Neural cell (in vitro differentiated cells): ENCODE measurements at regions not wholly inside any gene's neighbourhood (a gene's known extent, or its start where the extent isn't known, plus 50 kb on each side); places are given as distances from the start of the nearest gene placed in this dataset.

Experiments used
- H2AFZ ChIP-seq: fragments of 200-600, 300-800 bp; sonication (generic), shearing (Covaris generic); 2 replicates; pipeline ENCODE4 v1.6.0; 2014; ENCODE audit warnings: low read depth, mild to moderate bottlenecking, antibody characterized with exemption, low read length, moderate library complexity
- H3F3A ChIP-seq: fragments of 200-600 bp; shearing (Covaris generic); 2 replicates; pipeline ENCODE4 v1.6.1; 2016; ENCODE audit warnings: mild to moderate bottlenecking, moderate library complexity, mixed read lengths, antibody characterized with exemption, low read length; ENCODE audit not compliant: insufficient read depth, poor library complexity, severe bottlenecking
- H3K27ac ChIP-seq: fragments of 200-600, 300-800 bp; sonication (generic), shearing (Covaris generic); 2 replicates; pipeline ENCODE4 v1.5.1; 2014; ENCODE audit warnings: mild to moderate bottlenecking, low read length, moderate library complexity
- H3K27me3 ChIP-seq: fragments of 300-800, 200-600 bp; sonication (generic), shearing (Covaris generic); 2 replicates; pipeline ENCODE4 v1.6.0; 2014; ENCODE audit warnings: mild to moderate bottlenecking, low read depth, low read length, moderate library complexity; ENCODE audit not compliant: insufficient read depth
- H3K36me3 ChIP-seq: fragments of 300-800, 200-600 bp; sonication (generic), shearing (Covaris generic); 2 replicates; pipeline ENCODE4 v1.5.1; 2014; ENCODE audit warnings: mild to moderate bottlenecking, antibody characterized with exemption, low read length, moderate library complexity; ENCODE audit not compliant: insufficient read depth
- H3K4me2 ChIP-seq: fragments of 300-800, 200-600 bp; sonication (generic), shearing (Covaris generic); 2 replicates; pipeline ENCODE4 v1.6.0; 2014; ENCODE audit warnings: mild to moderate bottlenecking, low read length
- H3K4me3 ChIP-seq: fragments of 300-800, 200-600 bp; sonication (generic), shearing (Covaris generic); 2 replicates; pipeline ENCODE4 v1.5.1; 2014; ENCODE audit warnings: mild to moderate bottlenecking, low read length, moderate library complexity
- H3K79me2 ChIP-seq: fragments of 200-600 bp; shearing (Covaris generic); replicated peaks from 2 replicates; pipeline ENCODE4 v1.6.0; 2014; ENCODE audit warnings: mild to moderate bottlenecking, low read length, moderate library complexity; ENCODE audit not compliant: insufficient read depth
- H3K9ac ChIP-seq: fragments of 300-800, 200-600 bp; sonication (generic), shearing (Covaris generic); 2 replicates; pipeline ENCODE4 v1.6.1; 2016; ENCODE audit warnings: mild to moderate bottlenecking, low read length, mixed read lengths
- H3K9me2 ChIP-seq: fragments of 200-600 bp; shearing (Covaris generic); 2 replicates; pipeline ENCODE4 v1.6.1; 2016; ENCODE audit warnings: mild to moderate bottlenecking, low read length, mixed read lengths; ENCODE audit not compliant: insufficient read depth
- H3K9me3 ChIP-seq: fragments of 200-600, 300-800 bp; sonication (generic), shearing (Covaris generic); 2 replicates; pipeline ENCODE4 v1.6.1; 2016; ENCODE audit warnings: mild to moderate bottlenecking, mixed run types, low read length, moderate library complexity, mixed read lengths
- H4K20me1 ChIP-seq: fragments of 200-600 bp; shearing (Covaris generic); 2 replicates; pipeline ENCODE4 v1.6.1; 2016; ENCODE audit warnings: mild to moderate bottlenecking, mixed run types; ENCODE audit not compliant: insufficient read depth
- CTCF ChIP-seq: fragments of 450-650 bp; IDR thresholded peaks from 2 replicates; pipeline ENCODE4 v1.5.1; 2014; ENCODE audit warnings: antibody characterized with exemption, mild to moderate bottlenecking, moderate library complexity; ENCODE audit not compliant: poor library complexity, severe bottlenecking
- EP300 ChIP-seq: fragments of 450-650 bp; conservative IDR thresholded peaks from 2 replicates; pipeline ENCODE4 v1.6.1; 2014; ENCODE audit warnings: antibody characterized with exemption, mild to moderate bottlenecking, moderate library complexity; ENCODE audit not compliant: poor library complexity, severe bottlenecking
- EZH2 ChIP-seq: fragments of 200-600, 300-800 bp; shearing (Covaris generic), sonication (generic); IDR thresholded peaks from 2 replicates; pipeline ENCODE4 v1.6.1; 2014; ENCODE audit warnings: antibody characterized with exemption, low read length, borderline replicate concordance, mild to moderate bottlenecking; ENCODE audit not compliant: insufficient read depth, poor library complexity, severe bottlenecking
- MXI1 ChIP-seq: fragments of 450-650 bp; conservative IDR thresholded peaks from 2 replicates; pipeline ENCODE4 v1.6.1; 2014; ENCODE audit warnings: antibody characterized with exemption, mild to moderate bottlenecking; ENCODE audit not compliant: poor library complexity, severe bottlenecking
- POLR2AphosphoS5 ChIP-seq: IDR thresholded peaks from 2 replicates; pipeline ENCODE4 v1.6.1; 2012
- RAD21 ChIP-seq: fragments of 450-650 bp; conservative IDR thresholded peaks from 2 replicates; pipeline ENCODE4 v1.6.1; 2014; ENCODE audit warnings: antibody characterized with exemption, mild to moderate bottlenecking, moderate library complexity
- REST ChIP-seq: IDR thresholded peaks from 2 replicates; pipeline ENCODE4 v1.6.1; 2012; ENCODE audit warnings: borderline replicate concordance
- SMC3 ChIP-seq: fragments of 450-650 bp; conservative IDR thresholded peaks from 2 replicates; pipeline ENCODE4 v1.6.1; 2014; ENCODE audit warnings: antibody characterized with exemption, mild to moderate bottlenecking, moderate library complexity; ENCODE audit not compliant: poor library complexity
- TAF1 ChIP-seq: IDR thresholded peaks from 2 replicates; pipeline ENCODE4 v1.6.1; 2012; ENCODE audit warnings: low read depth

GRCh38 chr15:47367726-47368390, 349.4 kb upstream of the SEMA6D start:
- Histone ChIP-seq H4K20me1 (peaks cover 4% of the 10 kb centered on the region), H3K4me2 (no peak overlapping the region), H3F3A (no peaks in the 10 kb centered on the region), H3K9ac (no peak overlapping the region), H3K79me2 (peaks cover 13% of the 10 kb centered on the region), H3K4me3 (no peak overlapping the region), H3K27ac (no peak overlapping the region), H2AFZ (no peak overlapping the region), H3K9me3 (no peaks in the 10 kb centered on the region), H3K36me3 (peaks cover 4% of the 10 kb centered on the region), H3K27me3 (no peaks in the 10 kb centered on the region), H3K9me2 (no peaks in the 10 kb centered on the region)
- TF ChIP-seq EP300 (no peak), POLR2AphosphoS5 (no peak), TAF1 (no peak), EZH2 (no peak), SMC3 (no peak), CTCF (no peak), RAD21 (no peak), REST (no peak), MXI1 (no peak)

GRCh38 chr15:47371939-47372338, 345.4 kb upstream of the SEMA6D start:
- no peaks in the 10 kb centered on the region for H3K9me2 ChIP-seq
- H3K4me3 ChIP-seq = no peak overlapping the region
- H2AFZ ChIP-seq = no peak overlapping the region
- no peaks in the 10 kb centered on the region for H3K27me3 ChIP-seq
- TF ChIP-seq REST = no peak
- TF ChIP-seq EZH2 = no peak
- TF ChIP-seq TAF1 = no peak
- TF ChIP-seq RAD21 = no peak
- TF ChIP-seq CTCF = no peak
- TF ChIP-seq SMC3 = no peak
- TF ChIP-seq EP300 = no peak
- no peak for TF ChIP-seq POLR2AphosphoS5
- TF ChIP-seq MXI1 = no peak
- peaks cover 4% of the 10 kb centered on the region for H3K36me3 ChIP-seq
- H3K9ac ChIP-seq = no peak overlapping the region
- H3K27ac ChIP-seq = no peak overlapping the region
- H3K9me3 ChIP-seq = no peaks in the 10 kb centered on the region
- H4K20me1 ChIP-seq = peaks cover 8% of the 10 kb centered on the region
- H3F3A ChIP-seq = no peaks in the 10 kb centered on the region
- H3K79me2 ChIP-seq = peaks cover 13% of the 10 kb centered on the region
- H3K4me2 ChIP-seq = no peak overlapping the region
